Small intestine (tissue), 7 donors: ENCODE measurements at regions not wholly inside any gene's neighbourhood (a gene's known extent, or its start where the extent isn't known, plus 50 kb on each side); places are given as distances from the start of the nearest gene placed in this dataset.

Experiments
- DNase-seq, 2 donors: peaks; one replicate each; pipeline versions ENCODE4 v3.0.0 to v3.0.0-alpha.2; 2013
- FAIRE-seq: peaks from 2 replicates; lab custom pipeline; 2012; peaks lifted over from hg19 to GRCh38; lab: Jason Lieb, UNC
- H3K27ac ChIP-seq, 3 donors: one replicate each; pipeline ENCODE4 v1.5.1; 2013; ENCODE audit warnings: low read length in 2 of 3, mild to moderate bottlenecking in 2 of 3, control low read depth in 1 of 3, inconsistent platforms in 1 of 3, low read depth in 1 of 3, moderate library complexity in 1 of 3
- H3K27me3 ChIP-seq, 3 donors: one replicate each; pipeline ENCODE4 v1.6.1; 2013; ENCODE audit warnings: low read length in 3 of 3, inconsistent platforms in 1 of 3; ENCODE audit not compliant: control insufficient read depth in 3 of 3, insufficient read depth in 3 of 3
- H3K36me3 ChIP-seq, 3 donors: one replicate each; pipeline ENCODE4 v1.6.1; 2013; ENCODE audit warnings: low read length in 3 of 3, inconsistent platforms in 1 of 3, low read depth in 1 of 3, mild to moderate bottlenecking in 1 of 3, moderate library complexity in 1 of 3; ENCODE audit not compliant: control insufficient read depth in 3 of 3, insufficient read depth in 2 of 3
- H3K4me1 ChIP-seq, 3 donors: one replicate each; pipeline ENCODE4 v1.6.1; 2013; ENCODE audit warnings: low read length in 2 of 3, inconsistent platforms in 1 of 3, low read depth in 1 of 3, mild to moderate bottlenecking in 1 of 3, moderate library complexity in 1 of 3; ENCODE audit not compliant: control insufficient read depth in 3 of 3, insufficient read depth in 2 of 3
- H3K4me3 ChIP-seq, 3 donors: one replicate each; pipeline ENCODE4 v1.5.1; 2013; ENCODE audit warnings: low read length in 3 of 3, control low read depth in 1 of 3, inconsistent platforms in 1 of 3, low read depth in 1 of 3, mild to moderate bottlenecking in 1 of 3, moderate library complexity in 1 of 3
- H3K9me3 ChIP-seq, 2 donors: one replicate each; pipeline ENCODE4 v1.6.1; 2013; ENCODE audit warnings: low read depth in 1 of 2, low read length in 1 of 2; ENCODE audit not compliant: control insufficient read depth in 2 of 2, insufficient read depth in 1 of 2
- WGBS, 3 donors: extraction: QIAGEN DNeasy Blood & Tissue Kit; methylation state at CpG; one replicate each; pipeline ENCODE4 v1.1.7; 2013; 5-methylcytosine and 5-hydroxymethylcytosine counted together
- donor health status: healthy with polysubstance abuse.
- donor health status: control.
- donor health status: control.
- donor health status: Bipolar disorder and iron deficiency.
- donor health status: healthy.

DNA sequence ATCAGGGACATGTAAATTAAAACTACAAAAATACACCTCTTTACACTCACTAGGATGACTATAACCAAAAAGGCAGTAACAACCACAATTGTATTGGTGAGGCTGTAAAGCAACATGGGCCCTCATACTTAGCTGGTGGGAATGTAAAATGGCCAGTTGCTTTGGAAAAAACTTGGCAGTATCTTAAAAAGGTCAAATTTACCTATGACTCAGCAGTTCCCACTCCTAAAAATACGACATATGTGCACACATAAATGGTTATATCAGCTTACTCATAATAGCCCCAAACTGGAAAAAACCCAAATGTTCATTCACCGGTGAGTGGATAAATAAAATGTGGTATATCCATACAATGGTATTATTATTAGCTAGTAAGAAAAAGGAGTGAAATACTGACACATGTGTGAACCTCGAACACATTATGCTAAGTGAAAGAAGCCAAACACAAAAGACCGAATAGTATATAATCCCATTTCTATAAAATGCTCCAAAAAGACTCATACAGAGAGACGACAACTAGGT lies 391.4 kb downstream of the NPIPA8 start:
- no peak for DNase-seq
- FAIRE-seq, result no peak
- Histone ChIP-seq H3K27me3 (no peaks in the 10 kb centered on the region), H3K36me3 (no peaks in the 10 kb centered on the region), H3K4me3 (no peak overlapping the region), H3K27ac (no peak overlapping the region), H3K9me3 (no peaks in the 10 kb centered on the region), H3K4me1 (no peaks in the 10 kb centered on the region)
- WGBS, 3 donors, result 74 to 80% (median 74%) methylated on average over 5 of the region's 5 CpGs

- no peaks in the 10 kb centered on the region for H3K36me3 ChIP-seq
- H3K4me1 ChIP-seq, result no peaks in the 10 kb centered on the region
- no peak for FAIRE-seq
- no peak overlapping the region for H3K27ac ChIP-seq
- H3K4me3 ChIP-seq, result no peak overlapping the region
- 89 to 100% (median 92%) methylated on average over 2 of the region's 2 CpGs for WGBS, 3 donors
- DNase-seq, result no peak
- H3K27me3 ChIP-seq, result no peaks in the 10 kb centered on the region
- H3K9me3 ChIP-seq, result no peaks in the 10 kb centered on the region
These were observed 392.2 kb downstream of the NPIPA8 start for GRCh38 chr16:17944345-17944744.

DNA sequence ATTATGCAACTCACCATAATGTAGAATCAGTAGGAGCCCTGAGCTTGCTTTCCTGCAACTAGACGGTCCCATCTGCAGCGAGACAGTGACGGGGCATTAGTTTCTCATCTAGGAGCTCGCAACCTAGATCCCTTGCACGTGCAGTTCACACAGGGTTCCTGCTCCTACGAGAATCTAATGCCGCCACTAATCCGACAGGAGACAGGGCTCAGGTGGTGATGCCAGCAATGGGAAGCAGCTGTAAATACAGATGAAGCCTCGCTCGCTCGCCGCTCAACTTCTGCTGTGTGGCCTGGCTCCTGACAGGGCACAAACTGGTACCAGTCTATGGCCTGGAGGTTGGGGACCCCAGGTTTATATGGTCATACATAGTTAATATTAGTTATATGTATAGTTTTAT lies 394.5 kb downstream of the NPIPA8 start:
- Histone ChIP-seq H3K9me3 (no peaks in the 10 kb centered on the region), H3K36me3 (no peaks in the 10 kb centered on the region), H3K27ac (no peak overlapping the region), H3K4me3 (no peak overlapping the region), H3K4me1 (no peaks in the 10 kb centered on the region), H3K27me3 (no peaks in the 10 kb centered on the region)
- 90 to 95% (median 93%) methylated on average over 12 of the region's 12 CpGs for WGBS, 3 donors
- no peak for DNase-seq
- FAIRE-seq, result no peak

- no peaks in the 10 kb centered on the region for H3K27me3 ChIP-seq
- H3K9me3 ChIP-seq, result no peaks in the 10 kb centered on the region
- no peaks in the 10 kb centered on the region for H3K36me3 ChIP-seq
- 50 to 60% (median 51%) methylated on average over 8 of the region's 8 CpGs for WGBS, 3 donors
- no peak overlapping the region for H3K27ac ChIP-seq
- no peak for DNase-seq
- no peaks in the 10 kb centered on the region for H3K4me1 ChIP-seq
- no peak for FAIRE-seq
- no peak overlapping the region for H3K4me3 ChIP-seq
These were observed 395.8 kb downstream of the NPIPA8 start for GRCh38 chr16:17940584-17941364.

- H3K36me3 ChIP-seq, result no peaks in the 10 kb centered on the region
- FAIRE-seq, result no peak
- 63 to 81% (median 77%) methylated on average over 4 of the region's 4 CpGs for WGBS, 3 donors
These were observed 396.8 kb downstream of the NPIPA8 start for GRCh38 chr16:17939723-17940122.

GRCh38 chr16:17939122-17939536 lies 397.4 kb downstream of the NPIPA8 start:
- 4 to 13% (median 8%) methylated on average over 2 of the region's 2 CpGs for WGBS, 3 donors
- FAIRE-seq (no peak), DNase-seq (no peak)

More at GRCh38 chr16:17939723-17940122, 396.8 kb downstream of the NPIPA8 start:
- Histone ChIP-seq H3K27me3 (no peaks in the 10 kb centered on the region), H3K4me1 (no peaks in the 10 kb centered on the region), H3K4me3 (no peak overlapping the region), H3K27ac (no peak overlapping the region), H3K9me3 (no peaks in the 10 kb centered on the region)
- no peak for DNase-seq

DNA sequence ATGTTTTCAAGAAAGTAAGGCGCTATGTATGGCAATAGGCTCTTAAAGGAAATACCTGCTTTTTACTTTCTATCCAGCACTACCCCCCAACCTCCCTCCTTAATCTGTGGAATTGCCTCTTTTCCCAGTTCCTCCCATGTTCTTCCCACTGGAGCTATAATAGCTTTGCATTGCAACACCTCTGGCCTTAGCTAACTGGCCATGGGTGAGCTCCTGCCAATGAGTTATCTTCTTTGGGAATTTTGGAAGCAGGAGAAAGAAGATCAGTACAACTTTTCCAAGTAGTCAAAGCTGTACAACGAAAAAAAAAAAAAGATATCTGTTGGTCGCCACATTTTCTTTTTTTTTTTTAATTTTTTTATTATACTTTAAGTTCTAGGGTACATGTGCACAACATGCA lies 398.0 kb downstream of the NPIPA8 start:
- H3K27me3 ChIP-seq, result no peaks in the 10 kb centered on the region
- no peak for FAIRE-seq
- WGBS, 3 donors, result 61 to 84% (median 67%) methylated on average over 3 of the region's 3 CpGs

More at GRCh38 chr16:17939122-17939536, 397.4 kb downstream of the NPIPA8 start:
- H3K27ac ChIP-seq, result no peak overlapping the region
- no peaks in the 10 kb centered on the region for H3K4me1 ChIP-seq
- no peaks in the 10 kb centered on the region for H3K9me3 ChIP-seq
- no peak overlapping the region for H3K4me3 ChIP-seq
- H3K27me3 ChIP-seq, result no peaks in the 10 kb centered on the region
- H3K36me3 ChIP-seq, result no peaks in the 10 kb centered on the region

DNA sequence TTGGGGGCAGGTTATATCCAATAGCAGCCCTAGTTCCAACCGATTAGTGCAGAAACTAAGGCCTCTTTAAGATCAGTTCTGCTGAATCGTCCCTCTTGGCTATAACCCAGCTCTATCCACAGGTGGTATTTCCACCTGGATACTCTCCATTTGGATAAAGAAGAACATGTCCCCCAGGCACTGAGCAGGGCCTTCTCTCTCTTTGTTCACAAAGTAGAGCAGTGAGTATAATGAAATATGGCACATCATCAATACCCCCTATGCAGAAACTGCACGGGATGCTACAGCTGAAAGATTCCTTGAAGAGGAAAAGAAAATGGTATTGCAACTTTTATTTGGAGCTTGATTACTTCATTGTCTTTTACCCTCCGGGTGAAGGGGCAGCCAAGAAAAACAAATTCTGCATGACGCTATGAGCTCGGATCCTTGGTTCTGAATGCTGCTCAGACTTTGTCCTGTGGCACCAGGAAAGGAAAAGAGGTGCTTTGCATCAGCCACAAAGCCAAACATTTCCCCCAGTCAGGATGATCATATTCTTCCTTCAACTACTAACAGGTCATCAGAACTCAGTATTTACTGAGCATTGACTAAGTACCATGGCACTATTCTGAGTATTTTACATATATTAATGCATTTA lies 399.7 kb downstream of the NPIPA8 start:
- H3K27me3 ChIP-seq, result no peaks in the 10 kb centered on the region
- no peaks in the 10 kb centered on the region for H3K36me3 ChIP-seq
- no peak overlapping the region for H3K27ac ChIP-seq
- no peak overlapping the region for H3K4me3 ChIP-seq
- no peak for FAIRE-seq
- 74 to 83% (median 79%) methylated on average over 6 of the region's 6 CpGs for WGBS, 3 donors
- DNase-seq, result no peak
- H3K9me3 ChIP-seq, result no peaks in the 10 kb centered on the region
- no peaks in the 10 kb centered on the region for H3K4me1 ChIP-seq

More for the DNA sequence above, 398.0 kb downstream of the NPIPA8 start:
- H3K9me3 ChIP-seq, result no peaks in the 10 kb centered on the region
- DNase-seq, result no peak
- no peak overlapping the region for H3K4me3 ChIP-seq
- no peaks in the 10 kb centered on the region for H3K4me1 ChIP-seq
- no peak overlapping the region for H3K27ac ChIP-seq
- H3K36me3 ChIP-seq, result no peaks in the 10 kb centered on the region
